ENCODE measurements at regions not wholly inside any gene's neighbourhood (a gene's known extent, or its start where the extent isn't known, plus 50 kb on each side); places are given as distances from the start of the nearest gene placed in this dataset.

GRCh38 chr2:196565982-196566381, 73.5 kb upstream of the CCDC150 start:
- TF ChIP-seq CTCF (IDR thresholded peaks at IDR 0.05) = no peak
- no peak for TF ChIP-seq POLR2A (IDR thresholded peaks at IDR 0.05)
